ENCODE measurements at regions not wholly inside any gene's neighbourhood (a gene's known extent, or its start where the extent isn't known, plus 50 kb on each side); places are given as distances from the start of the nearest gene placed in this dataset.
"Not testable (repeated sequence)": the region's sequence is repeated elsewhere in the genome, so short reads cannot be mapped to it uniquely, and the experiment has no call there.

DNA sequence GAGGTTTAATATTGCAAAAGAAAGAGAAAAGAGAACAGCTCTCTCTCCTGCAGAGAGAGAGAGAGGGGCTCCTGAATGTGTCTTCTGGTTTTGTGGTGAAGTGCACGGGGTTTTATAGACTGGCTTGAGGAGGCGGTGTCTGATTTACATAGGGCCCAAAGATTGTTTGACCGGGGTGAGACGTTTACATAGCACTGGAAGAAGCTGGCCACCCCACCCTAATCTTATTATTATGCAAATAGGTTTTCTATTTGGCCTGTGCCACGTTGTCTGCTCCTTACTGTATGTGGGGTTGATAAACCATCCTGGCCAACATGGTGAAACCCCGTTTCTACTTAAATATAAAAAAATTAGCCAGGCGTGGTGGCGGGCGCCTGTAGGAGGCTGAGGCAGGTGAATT, 268.6 kb downstream of the SV2B start:
- TF ChIP-seq, protein P1, sequence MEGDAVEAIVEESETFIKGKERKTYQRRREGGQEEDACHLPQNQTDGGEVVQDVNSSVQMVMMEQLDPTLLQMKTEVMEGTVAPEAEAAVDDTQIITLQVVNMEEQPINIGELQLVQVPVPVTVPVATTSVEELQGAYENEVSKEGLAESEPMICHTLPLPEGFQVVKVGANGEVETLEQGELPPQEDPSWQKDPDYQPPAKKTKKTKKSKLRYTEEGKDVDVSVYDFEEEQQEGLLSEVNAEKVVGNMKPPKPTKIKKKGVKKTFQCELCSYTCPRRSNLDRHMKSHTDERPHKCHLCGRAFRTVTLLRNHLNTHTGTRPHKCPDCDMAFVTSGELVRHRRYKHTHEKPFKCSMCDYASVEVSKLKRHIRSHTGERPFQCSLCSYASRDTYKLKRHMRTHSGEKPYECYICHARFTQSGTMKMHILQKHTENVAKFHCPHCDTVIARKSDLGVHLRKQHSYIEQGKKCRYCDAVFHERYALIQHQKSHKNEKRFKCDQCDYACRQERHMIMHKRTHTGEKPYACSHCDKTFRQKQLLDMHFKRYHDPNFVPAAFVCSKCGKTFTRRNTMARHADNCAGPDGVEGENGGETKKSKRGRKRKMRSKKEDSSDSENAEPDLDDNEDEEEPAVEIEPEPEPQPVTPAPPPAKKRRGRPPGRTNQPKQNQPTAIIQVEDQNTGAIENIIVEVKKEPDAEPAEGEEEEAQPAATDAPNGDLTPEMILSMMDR (conservative IDR thresholded peaks at IDR 0.05; ENCODE audit: low read depth, low read length), result no peak
- TF ChIP-seq EZH2 (IDR thresholded peaks at IDR 0.05; ENCODE audit: low read length, unreplicated experiment), result no peak
- TF ChIP-seq EZH2phosphoT487 (IDR thresholded peaks at IDR 0.05; ENCODE audit: borderline replicate concordance, low read length), result no peak

DNA sequence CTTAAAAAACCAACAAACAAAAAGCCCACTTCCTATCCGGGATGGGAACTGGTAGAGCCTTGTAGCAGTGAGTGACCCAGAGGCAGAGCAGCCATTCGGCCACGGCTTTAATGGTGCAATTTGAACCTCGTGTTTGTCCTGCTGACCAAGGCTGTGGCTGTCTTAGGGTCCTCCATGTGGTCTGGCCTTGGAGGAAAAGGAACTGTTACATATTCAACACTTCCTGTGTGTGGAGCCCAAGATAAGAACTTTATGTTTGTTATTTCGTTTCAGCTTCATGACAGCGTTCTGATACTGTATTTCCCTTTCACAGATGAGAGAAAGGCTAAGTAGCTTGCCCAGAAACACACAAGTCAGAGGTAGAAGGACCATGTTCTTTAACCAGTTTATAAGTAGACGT, 269.8 kb downstream of the SV2B start:
- H3F3A ChIP-seq (ENCODE audit: low read length, unreplicated experiment), result no peaks in the 10 kb centered on the region
- no peak overlapping the region for H3K4me3 ChIP-seq (ENCODE audit: low read length)
- ChIA-PET CTCF (no interaction called here), POLR2A (ENCODE audit: unreplicated experiment) (no interaction called here)
- no peak for DNase-seq
- peaks cover 4% of the 10 kb centered on the region for H3K27me3 ChIP-seq (ENCODE audit: low read length)
- BruUV-seq (replicated peaks), result no TSS peak
- no peaks in the 10 kb centered on the region for H3K79me2 ChIP-seq (ENCODE audit: low read length)
- intact Hi-C loops (cut with micrococcal nuclease), result no loop called here
- no peaks in the 10 kb centered on the region for H4K20me1 ChIP-seq (ENCODE audit: low read length)
- no peaks in the 10 kb centered on the region for H3K36me3 ChIP-seq (ENCODE audit: low read depth, low read length)
- H3K27ac ChIP-seq (ENCODE audit: low read length), result no peak overlapping the region
- ATAC-seq, result no peak
- no peaks in the 10 kb centered on the region for H3K9me2 ChIP-seq (replicated peaks; ENCODE audit: low read length)
- H3K4me1 ChIP-seq (ENCODE audit: insufficient read depth, low read length), result no peaks in the 10 kb centered on the region
- H3K9ac ChIP-seq (ENCODE audit: low read length), result no peak overlapping the region
- TF ChIP-seq, protein P1 (conservative IDR thresholded peaks at IDR 0.05; ENCODE audit: low read depth, low read length), result no peak
- TF ChIP-seq EZH2phosphoT487 (IDR thresholded peaks at IDR 0.05; ENCODE audit: borderline replicate concordance, low read length) (no peak), EZH2 (IDR thresholded peaks at IDR 0.05; ENCODE audit: low read length, unreplicated experiment) (no peak)
- no peaks in the 10 kb centered on the region for H3K9me3 ChIP-seq (ENCODE audit: low read length)
- no peak overlapping the region for H3K4me2 ChIP-seq (ENCODE audit: low read length)
- H2AFZ ChIP-seq (ENCODE audit: low read length), result no peak overlapping the region

More for the DNA sequence above, 268.6 kb downstream of the SV2B start:
- ChIA-PET POLR2A (ENCODE audit: unreplicated experiment) (no interaction called here), CTCF (no interaction called here)
- Histone ChIP-seq H3K79me2 (ENCODE audit: low read length) (no peaks in the 10 kb centered on the region), H3K27ac (ENCODE audit: low read length) (no peak overlapping the region), H3K4me1 (ENCODE audit: insufficient read depth, low read length) (no peaks in the 10 kb centered on the region), H3K4me3 (ENCODE audit: low read length) (no peak overlapping the region), H3K36me3 (ENCODE audit: low read depth, low read length) (no peaks in the 10 kb centered on the region), H3K9ac (ENCODE audit: low read length) (no peak overlapping the region), H3K9me2 (replicated peaks; ENCODE audit: low read length) (no peaks in the 10 kb centered on the region), H3F3A (ENCODE audit: low read length, unreplicated experiment) (no peaks in the 10 kb centered on the region), H3K4me2 (ENCODE audit: low read length) (no peak overlapping the region), H3K9me3 (ENCODE audit: low read length) (no peaks in the 10 kb centered on the region), H3K27me3 (ENCODE audit: low read length) (peaks cover 4% of the 10 kb centered on the region), H2AFZ (ENCODE audit: low read length) (no peak overlapping the region), H4K20me1 (ENCODE audit: low read length) (no peaks in the 10 kb centered on the region)
- ATAC-seq, result no peak
- intact Hi-C loops (cut with micrococcal nuclease), result no loop called here
- BruUV-seq (replicated peaks), result no TSS peak
- no peak for DNase-seq

DNA sequence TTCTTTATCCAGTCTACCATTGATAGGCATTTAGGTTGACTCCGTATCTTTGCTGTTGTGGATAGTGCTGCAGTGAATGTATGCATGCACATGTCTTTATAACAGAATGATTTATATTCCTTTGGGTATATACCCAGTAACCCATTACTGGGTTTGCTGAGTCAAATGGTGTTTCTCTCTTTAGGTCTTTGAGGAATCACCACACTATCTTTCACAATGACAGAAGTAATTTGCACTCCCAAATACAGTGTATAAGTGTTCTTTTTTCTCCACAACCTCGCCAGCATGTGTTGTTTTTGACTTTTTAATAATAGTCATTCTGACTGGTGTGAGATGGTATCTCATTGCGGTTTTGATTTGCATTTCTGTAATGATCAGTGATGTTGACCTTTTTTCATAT, 271.3 kb downstream of the SV2B start:
- CTCF ChIA-PET; POLR2A ChIA-PET (ENCODE audit: unreplicated experiment); H3K9ac ChIP-seq (ENCODE audit: low read length); BruUV-seq (replicated peaks); H4K20me1 ChIP-seq (ENCODE audit: low read length); H3F3A ChIP-seq (ENCODE audit: low read length, unreplicated experiment); intact Hi-C loops (cut with micrococcal nuclease); H2AFZ ChIP-seq (ENCODE audit: low read length); ATAC-seq; H3K4me1 ChIP-seq (ENCODE audit: insufficient read depth, low read length); H3K9me2 ChIP-seq (replicated peaks; ENCODE audit: low read length); H3K36me3 ChIP-seq (ENCODE audit: low read depth, low read length); H3K9me3 ChIP-seq (ENCODE audit: low read length); H3K79me2 ChIP-seq (ENCODE audit: low read length); DNase-seq; H3K4me3 ChIP-seq (ENCODE audit: low read length); H3K27ac ChIP-seq (ENCODE audit: low read length); H3K4me2 ChIP-seq (ENCODE audit: low read length): not testable (repeated sequence)
- peaks cover 14% of the 10 kb centered on the region; the same call in 1 of the 2 replicates for H3K27me3 ChIP-seq (ENCODE audit: low read length)
